Keratinocyte (primary cell): ENCODE measurements at regions not wholly inside any gene's neighbourhood (a gene's known extent, or its start where the extent isn't known, plus 50 kb on each side); places are given as distances from the start of the nearest gene placed in this dataset.
"Not testable (repeated sequence)": the region's sequence is repeated elsewhere in the genome, so short reads cannot be mapped to it uniquely, and the experiment has no call there.

Experiments
- DNase-seq: peaks from one replicate; pipeline ENCODE4 v3.0.0-alpha.2; 2011; ENCODE audit warnings: low read depth, missing footprints, low spot score
- FAIRE-seq: peaks from 2 replicates; lab custom pipeline; 2011; peaks lifted over from hg19 to GRCh38; lab: Jason Lieb, UNC
- H2AFZ ChIP-seq: 2 replicates; pipeline ENCODE4 v1.6.0; 2012; ENCODE audit warnings: low read length, control low read depth, inconsistent platforms; ENCODE audit not compliant: control insufficient read depth
- H3K27ac ChIP-seq: 2 replicates; pipeline ENCODE4 v1.5.1; 2011; ENCODE audit warnings: low read length; ENCODE audit not compliant: control insufficient read depth, insufficient read depth
- H3K27me3 ChIP-seq: 3 replicates; pipeline ENCODE4 v1.6.0; 2011; ENCODE audit warnings: low read length; ENCODE audit not compliant: control insufficient read depth, insufficient read depth; ENCODE audit errors: extremely low read depth
- H3K36me3 ChIP-seq, 2 experiments: 2 replicates in 1 of 2; 3 replicates in 1 of 2; pipeline ENCODE4 v1.5.1; 2011; ENCODE audit warnings: low read length in 2 of 2, mild to moderate bottlenecking in 1 of 2; ENCODE audit not compliant: control insufficient read depth in 2 of 2, insufficient read depth in 2 of 2; ENCODE audit errors: extremely low read depth in 1 of 2
- H3K4me1 ChIP-seq: 3 replicates; pipeline ENCODE4 v1.5.1; 2011; ENCODE audit warnings: low read length; ENCODE audit not compliant: control insufficient read depth, insufficient read depth; ENCODE audit errors: extremely low read depth
- H3K4me2 ChIP-seq: 3 replicates; pipeline ENCODE4 v1.6.0; 2011; ENCODE audit warnings: low read depth, low read length; ENCODE audit not compliant: control insufficient read depth, insufficient read depth; ENCODE audit errors: extremely low read depth
- H3K4me3 ChIP-seq, 3 experiments: fragments of 200-600 bp in 1 of 3; sonication (generic) in 1 of 3; 2 replicates in 2 of 3; 3 replicates in 1 of 3; pipeline ENCODE4 v1.5.1; 2011 to 2016; ENCODE audit warnings: low read length in 3 of 3, mild to moderate bottlenecking in 3 of 3, control low read depth in 2 of 3, inconsistent platforms in 1 of 3, low read depth in 1 of 3, mixed read lengths in 1 of 3, mixed run types in 1 of 3, moderate library complexity in 1 of 3; ENCODE audit not compliant: control insufficient read depth in 2 of 3, insufficient read depth in 2 of 3; ENCODE audit errors: extremely low read depth in 1 of 3
- H3K79me2 ChIP-seq: 2 replicates; pipeline ENCODE4 v1.6.0; 2012; ENCODE audit warnings: low read length; ENCODE audit not compliant: control insufficient read depth, insufficient read depth
- H3K9ac ChIP-seq: 3 replicates; pipeline ENCODE4 v1.6.0; 2011; ENCODE audit warnings: low read length; ENCODE audit not compliant: control insufficient read depth, insufficient read depth; ENCODE audit errors: extremely low read depth
- H3K9me1 ChIP-seq: 3 replicates; pipeline ENCODE4 v1.6.0; 2011; ENCODE audit warnings: low read length; ENCODE audit not compliant: control insufficient read depth, insufficient read depth; ENCODE audit errors: extremely low read depth
- H3K9me3 ChIP-seq: 2 replicates; pipeline ENCODE4 v1.5.1; 2012; ENCODE audit warnings: low read depth, low read length; ENCODE audit not compliant: control insufficient read depth
- H4K20me1 ChIP-seq: 3 replicates; pipeline ENCODE4 v1.6.0; 2011; ENCODE audit warnings: low read length; ENCODE audit not compliant: control insufficient read depth, insufficient read depth; ENCODE audit errors: extremely low read depth
- EZH2 ChIP-seq: IDR thresholded peaks from one replicate; pipeline ENCODE4 v1.6.1; 2012; ENCODE audit warnings: inconsistent platforms, mild to moderate bottlenecking, low read length, moderate library complexity
- dilution Hi-C: fragments of 300-500 bp; cut with MboI; formaldehyde crosslinking; loops from one replicate; pipeline ENCODE4 v1.7.0; 2020; ENCODE audit warnings: low sequenced_read_pairs; ENCODE audit not compliant: extremely low pct_ligation_motif_present
- TF ChIP-seq, protein P1 (sequence below), 3 experiments: IDR thresholded peaks in 1 of 3; conservative IDR thresholded peaks in 1 of 3; optimal IDR thresholded peaks in 1 of 3; 2 replicates in 2 of 3; 3 replicates in 1 of 3; pipeline versions ENCODE3 to v1.5.1; 2011; ENCODE audit warnings: low read length in 3 of 3, mild to moderate bottlenecking in 3 of 3, moderate library complexity in 2 of 3, control low read depth in 1 of 3, inconsistent platforms in 1 of 3; ENCODE audit not compliant: insufficient read depth in 2 of 3; ENCODE audit errors: extremely low read depth in 1 of 3

DNA sequence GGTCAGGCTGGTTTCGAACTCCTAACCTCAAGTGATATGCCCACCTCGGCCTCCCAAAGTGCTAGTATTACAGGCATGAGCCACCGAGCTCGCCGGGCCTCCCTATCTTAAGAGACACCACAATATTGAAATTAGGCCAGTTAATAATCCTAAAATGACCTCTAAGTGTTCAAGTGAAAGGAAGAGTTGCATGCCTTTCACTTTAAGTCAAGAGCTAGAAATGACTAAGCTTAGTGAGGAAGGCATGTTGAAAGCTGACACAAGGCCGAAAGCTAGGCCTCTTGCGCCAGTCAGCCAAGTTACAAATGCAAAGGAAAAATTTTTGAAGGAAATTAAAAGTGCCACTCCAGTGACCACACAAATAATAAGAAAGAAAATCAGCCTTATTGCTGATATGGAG, 144.5 kb upstream of the FNDC3A start:
- Histone ChIP-seq H3K9ac (no peak overlapping the region), H2AFZ (no peak overlapping the region), H3K9me1 (no peaks in the 10 kb centered on the region), H3K9me3 (no peaks in the 10 kb centered on the region), H3K27me3 (no peaks in the 10 kb centered on the region), H3K4me1 (no peaks in the 10 kb centered on the region), H3K4me2 (no peak overlapping the region), H3K36me3 (no peaks in the 10 kb centered on the region), H3K4me3 (no peak overlapping the region), H3K27ac (no peak overlapping the region), H4K20me1 (no peaks in the 10 kb centered on the region), H3K79me2 (no peaks in the 10 kb centered on the region)
- dilution Hi-C loops, result no loop called here
- DNase-seq (no peak), FAIRE-seq (no peak)
- TF ChIP-seq, protein P1, sequence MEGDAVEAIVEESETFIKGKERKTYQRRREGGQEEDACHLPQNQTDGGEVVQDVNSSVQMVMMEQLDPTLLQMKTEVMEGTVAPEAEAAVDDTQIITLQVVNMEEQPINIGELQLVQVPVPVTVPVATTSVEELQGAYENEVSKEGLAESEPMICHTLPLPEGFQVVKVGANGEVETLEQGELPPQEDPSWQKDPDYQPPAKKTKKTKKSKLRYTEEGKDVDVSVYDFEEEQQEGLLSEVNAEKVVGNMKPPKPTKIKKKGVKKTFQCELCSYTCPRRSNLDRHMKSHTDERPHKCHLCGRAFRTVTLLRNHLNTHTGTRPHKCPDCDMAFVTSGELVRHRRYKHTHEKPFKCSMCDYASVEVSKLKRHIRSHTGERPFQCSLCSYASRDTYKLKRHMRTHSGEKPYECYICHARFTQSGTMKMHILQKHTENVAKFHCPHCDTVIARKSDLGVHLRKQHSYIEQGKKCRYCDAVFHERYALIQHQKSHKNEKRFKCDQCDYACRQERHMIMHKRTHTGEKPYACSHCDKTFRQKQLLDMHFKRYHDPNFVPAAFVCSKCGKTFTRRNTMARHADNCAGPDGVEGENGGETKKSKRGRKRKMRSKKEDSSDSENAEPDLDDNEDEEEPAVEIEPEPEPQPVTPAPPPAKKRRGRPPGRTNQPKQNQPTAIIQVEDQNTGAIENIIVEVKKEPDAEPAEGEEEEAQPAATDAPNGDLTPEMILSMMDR (optimal IDR thresholded peaks at IDR 0.05 in 1 of 3, IDR thresholded peaks at IDR 0.05 in 1 of 3, conservative IDR thresholded peaks at IDR 0.05 in 1 of 3; ENCODE audit: extremely low read depth in 1 of 3, insufficient read depth in 2 of 3, low read length in 3 of 3), result no peak
- no peak for TF ChIP-seq EZH2

GRCh38 chr13:48833412-48833811, 142.3 kb upstream of the FNDC3A start:
- no peak for FAIRE-seq
- no peaks in the 10 kb centered on the region for H3K79me2 ChIP-seq
- no peak overlapping the region for H2AFZ ChIP-seq
- no peaks in the 10 kb centered on the region for H3K27me3 ChIP-seq
- H3K4me1 ChIP-seq, result no peaks in the 10 kb centered on the region
- no peaks in the 10 kb centered on the region for H3K36me3 ChIP-seq
- TF ChIP-seq, protein P1 (optimal IDR thresholded peaks at IDR 0.05 in 1 of 3, IDR thresholded peaks at IDR 0.05 in 1 of 3, conservative IDR thresholded peaks at IDR 0.05 in 1 of 3; ENCODE audit: extremely low read depth in 1 of 3, insufficient read depth in 2 of 3, low read length in 3 of 3), result no peak
- no peak for TF ChIP-seq EZH2
- DNase-seq, result no peak
- H3K27ac ChIP-seq, result no peak overlapping the region
- no peaks in the 10 kb centered on the region for H4K20me1 ChIP-seq
- no peaks in the 10 kb centered on the region for H3K9me1 ChIP-seq
- no peak overlapping the region for H3K4me3 ChIP-seq
- no peak overlapping the region for H3K9ac ChIP-seq
- no peak overlapping the region for H3K4me2 ChIP-seq
- dilution Hi-C loops, result no loop called here
- no peaks in the 10 kb centered on the region for H3K9me3 ChIP-seq

- H3K27me3 ChIP-seq, H3K4me3 ChIP-seq, FAIRE-seq, H3K4me2 ChIP-seq, H3K36me3 ChIP-seq, H3K9ac ChIP-seq, H3K9me3 ChIP-seq, DNase-seq, dilution Hi-C loops, H3K79me2 ChIP-seq, H3K4me1 ChIP-seq, H3K27ac ChIP-seq, H4K20me1 ChIP-seq, H2AFZ ChIP-seq, H3K9me1 ChIP-seq: not testable (repeated sequence)
Measured at GRCh38 chr13:48835326-48835725, 140.4 kb upstream of the FNDC3A start.
